ENCODE measurements at regions not wholly inside any gene's neighbourhood (a gene's known extent, or its start where the extent isn't known, plus 50 kb on each side); places are given as distances from the start of the nearest gene placed in this dataset.

DNA sequence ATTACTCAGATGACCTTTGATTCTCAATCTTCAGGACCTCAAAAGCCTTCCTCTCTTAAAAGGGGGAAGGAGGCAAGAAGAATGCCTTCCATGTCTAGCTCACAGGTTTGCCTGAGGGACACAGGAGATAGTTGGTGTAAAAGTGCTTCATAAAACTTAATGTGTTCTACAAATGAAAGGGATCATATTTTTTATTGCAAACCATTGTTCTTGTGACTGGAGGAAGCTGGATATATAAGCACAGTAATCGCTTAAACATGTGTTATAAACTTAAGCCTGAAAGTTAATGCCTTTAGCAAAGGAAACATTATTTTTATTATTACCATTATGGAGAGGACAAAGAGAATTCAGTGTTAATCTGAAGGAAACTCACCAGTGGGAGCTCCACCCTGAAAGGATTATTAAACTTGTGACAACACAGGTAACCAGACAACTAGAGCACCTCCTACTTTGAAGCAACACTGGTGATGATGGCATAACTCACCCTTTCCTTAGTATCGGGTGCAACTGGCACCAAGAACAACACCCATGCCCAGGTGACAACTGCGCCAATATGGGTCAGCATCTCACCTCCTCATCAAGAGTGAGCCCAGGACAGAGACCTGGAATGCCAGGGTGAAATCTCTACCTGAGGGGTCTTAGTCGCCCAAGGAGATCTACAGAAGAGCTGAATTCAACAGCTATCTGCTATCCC is 288.7 kb upstream of the PRDM1 start:
- intact Hi-C loops (cut with micrococcal nuclease), result no loop called here

DNA sequence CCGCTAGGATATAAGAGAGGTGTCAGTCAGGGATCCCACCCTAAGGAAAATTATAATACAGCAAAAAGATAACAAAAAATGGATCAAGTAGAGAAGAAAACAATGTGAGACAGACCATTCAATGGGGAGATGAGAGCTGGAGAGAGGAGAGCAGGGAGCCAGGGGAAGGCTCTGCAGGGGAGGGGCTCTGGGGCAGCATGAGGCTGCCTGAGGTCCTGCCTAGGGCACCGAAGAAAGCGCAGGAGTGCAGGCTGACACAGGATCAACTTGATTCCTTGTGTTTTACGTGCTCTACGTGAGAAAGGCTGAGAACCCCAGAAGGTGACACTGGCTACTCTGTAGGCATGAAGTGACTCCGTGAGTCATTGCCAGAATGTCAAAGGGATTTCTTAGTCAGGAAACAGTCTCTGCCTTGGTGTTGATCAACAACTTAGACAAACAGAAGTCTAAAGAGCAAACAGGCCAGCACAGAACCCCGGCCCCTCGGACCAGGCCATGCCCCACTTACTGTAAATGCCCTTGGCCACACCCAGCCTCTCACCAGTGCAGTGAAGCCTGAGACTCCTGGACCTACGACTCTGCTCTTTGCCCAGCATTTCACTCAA is 290.1 kb upstream of the PRDM1 start:
- intact Hi-C loops (cut with micrococcal nuclease), result no loop called here

DNA sequence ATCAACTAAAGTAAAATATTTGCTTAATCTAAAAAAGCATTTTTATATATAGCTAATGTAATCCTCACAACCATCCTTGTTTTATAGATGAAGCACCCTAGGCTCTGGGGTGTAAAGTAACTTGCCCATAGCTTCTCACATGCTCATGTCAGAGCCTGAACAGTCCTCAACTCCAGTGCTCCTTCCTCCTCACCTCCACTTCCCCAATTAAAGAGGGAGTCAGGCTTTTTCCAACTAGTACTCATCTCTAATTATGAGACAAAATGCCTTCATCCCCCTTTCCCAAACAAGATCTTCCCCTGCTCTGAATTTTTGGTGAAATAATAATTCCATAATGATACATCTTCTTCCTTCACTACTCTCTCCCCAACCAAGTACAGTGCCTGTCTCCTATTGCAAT is 290.8 kb upstream of the PRDM1 start:
- intact Hi-C loops (cut with micrococcal nuclease), result no loop called here

DNA sequence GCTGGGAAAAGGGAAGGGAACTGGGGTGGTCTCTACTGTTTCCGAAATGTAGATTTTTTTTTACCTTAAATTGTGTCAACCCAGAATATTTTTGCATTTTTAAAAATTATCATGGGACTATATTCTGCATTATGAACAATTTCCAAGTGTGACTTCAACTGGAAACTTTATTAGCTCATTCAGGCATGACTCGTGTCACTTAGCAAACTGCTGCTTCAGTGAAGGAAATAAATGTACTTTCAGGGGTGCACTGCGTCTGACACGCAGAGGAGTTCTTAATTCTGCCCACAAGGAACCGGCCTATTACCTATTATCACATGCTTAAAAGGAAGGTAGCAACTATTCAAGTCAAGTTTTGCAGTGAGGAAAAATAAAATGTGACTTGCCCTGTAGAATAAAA is 291.3 kb upstream of the PRDM1 start:
- intact Hi-C loops (cut with micrococcal nuclease), result loop anchor here (5.0 kb wide), 4 partner anchors 48 to 197 kb away; no protein-coding TSS in a partner anchor

DNA sequence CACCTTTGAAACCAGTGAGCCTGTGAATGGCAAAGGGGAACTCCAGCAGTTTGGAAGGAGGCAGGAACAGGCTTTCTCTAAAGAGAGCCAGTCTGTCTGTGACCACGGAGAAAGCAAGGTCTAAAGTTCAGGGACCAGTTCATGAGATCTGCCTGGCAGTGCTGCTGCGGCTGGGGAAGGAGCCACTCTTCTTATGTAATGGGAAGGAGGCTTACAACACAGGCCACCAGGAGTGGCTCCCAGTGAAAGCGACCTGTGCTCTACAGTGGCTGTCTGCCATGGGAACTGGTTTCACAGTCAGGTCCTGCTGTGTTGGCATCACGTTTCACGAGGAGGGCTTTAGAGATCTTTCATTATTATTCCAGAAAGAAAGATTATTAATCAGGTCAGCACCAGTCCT is 291.9 kb upstream of the PRDM1 start:
- intact Hi-C loops (cut with micrococcal nuclease), result loop anchor here (5.0 kb wide), 4 partner anchors 47 to 198 kb away; no protein-coding TSS in a partner anchor

DNA sequence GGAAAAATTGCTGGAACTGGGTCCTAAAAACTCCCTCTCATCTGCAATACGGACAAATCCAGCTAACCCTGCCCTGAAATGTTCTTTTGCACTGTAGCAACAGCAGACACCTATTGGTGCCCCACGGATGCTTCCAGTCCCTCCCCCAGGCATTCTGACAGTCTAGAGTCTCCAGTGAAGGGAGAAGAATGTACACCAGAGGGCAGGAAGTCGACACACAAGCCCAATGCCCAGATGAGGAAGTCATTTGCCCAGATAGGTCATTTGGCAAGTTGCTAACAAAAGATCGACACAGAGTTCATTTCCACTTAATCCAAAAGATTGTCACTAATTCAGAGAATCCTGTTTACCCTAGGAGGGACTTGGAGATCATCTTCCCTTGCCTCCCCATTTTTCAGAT is 293.0 kb upstream of the PRDM1 start:
- intact Hi-C loops (cut with micrococcal nuclease), result loop anchor here (1.0 to 5.0 kb wide), 6 partner anchors 46 to 305 kb away; partner anchors contain the start of gene PRDM1

DNA sequence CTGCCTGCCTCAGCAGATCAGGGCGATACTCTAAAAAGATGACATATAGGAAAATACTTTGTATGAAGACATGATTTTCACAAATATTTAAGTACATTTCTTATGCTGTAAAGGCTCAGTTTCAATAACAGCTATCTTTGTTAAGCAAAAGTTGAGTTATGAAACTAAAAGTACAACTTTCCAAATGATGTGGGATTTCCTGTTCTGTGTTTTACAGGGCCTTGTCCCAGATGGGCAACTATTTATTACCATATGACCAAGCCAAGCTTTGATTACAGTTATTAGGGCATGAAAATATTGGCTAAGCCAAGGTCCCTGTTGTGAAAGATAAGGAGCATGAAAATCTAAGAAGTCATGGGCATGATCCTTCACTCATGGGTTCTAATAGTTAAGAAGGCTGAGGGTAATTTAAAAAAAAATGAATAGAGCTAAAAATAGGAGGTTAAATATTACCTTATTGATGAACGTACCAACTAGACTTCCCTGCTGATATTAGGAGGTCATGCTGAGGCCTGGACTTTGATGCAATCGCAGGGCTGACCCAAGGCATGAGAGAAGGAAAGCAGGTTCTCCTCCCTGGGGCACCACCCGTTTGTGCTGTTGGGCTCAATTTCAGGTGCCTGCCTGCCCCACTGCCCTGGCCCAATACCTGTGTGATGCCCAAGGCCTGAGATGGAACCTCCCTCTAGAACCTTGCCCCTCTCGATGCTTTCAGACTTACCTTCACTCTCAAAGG is 294.4 kb upstream of the PRDM1 start:
- intact Hi-C loops (cut with micrococcal nuclease), result loop anchor here (1.0 to 5.0 kb wide), 5 partner anchors 19 to 201 kb away; no protein-coding TSS in a partner anchor

DNA sequence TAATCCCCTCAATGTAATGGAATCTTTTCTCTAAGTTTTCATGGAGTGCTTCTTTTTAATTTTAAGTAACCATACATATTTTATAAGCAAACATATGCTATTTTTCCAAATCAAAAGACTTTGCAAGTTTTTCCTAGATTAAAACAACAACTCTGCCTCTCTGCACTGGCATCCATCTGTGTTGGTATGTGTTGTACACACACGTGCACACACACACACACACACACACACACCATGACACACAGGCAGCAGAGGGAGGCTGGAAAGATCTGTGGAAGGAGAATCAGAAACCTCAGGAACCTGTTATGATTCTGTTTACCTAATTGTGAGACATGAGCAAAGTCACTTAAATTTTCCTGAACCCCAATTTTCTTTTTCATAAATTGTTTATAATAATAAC is 295.0 kb upstream of the PRDM1 start:
- intact Hi-C loops (cut with micrococcal nuclease), result loop anchor here (1.0 to 5.0 kb wide), 5 partner anchors 19 to 201 kb away; no protein-coding TSS in a partner anchor

DNA sequence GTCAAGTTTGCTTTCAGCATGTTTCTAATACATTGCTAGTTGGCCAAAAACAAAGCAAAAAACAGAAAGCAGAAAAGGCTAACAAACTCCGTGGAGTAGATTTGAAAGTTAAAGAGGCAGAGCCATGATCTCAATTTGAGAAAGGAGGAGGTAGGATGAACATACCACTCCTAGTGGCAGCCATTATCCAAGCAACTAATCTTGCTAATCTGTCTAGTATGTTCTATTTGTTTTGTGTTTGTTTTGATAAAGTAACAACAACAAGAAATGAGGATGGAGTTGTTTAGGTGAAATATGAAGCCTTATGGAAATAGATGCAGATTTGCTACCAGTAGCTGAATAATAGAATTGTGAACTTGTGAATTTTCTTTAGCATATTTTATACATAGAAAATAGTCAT is 295.5 kb upstream of the PRDM1 start:
- intact Hi-C loops (cut with micrococcal nuclease), result loop anchor here (1.0 to 5.0 kb wide), 5 partner anchors 20 to 202 kb away; no protein-coding TSS in a partner anchor

DNA sequence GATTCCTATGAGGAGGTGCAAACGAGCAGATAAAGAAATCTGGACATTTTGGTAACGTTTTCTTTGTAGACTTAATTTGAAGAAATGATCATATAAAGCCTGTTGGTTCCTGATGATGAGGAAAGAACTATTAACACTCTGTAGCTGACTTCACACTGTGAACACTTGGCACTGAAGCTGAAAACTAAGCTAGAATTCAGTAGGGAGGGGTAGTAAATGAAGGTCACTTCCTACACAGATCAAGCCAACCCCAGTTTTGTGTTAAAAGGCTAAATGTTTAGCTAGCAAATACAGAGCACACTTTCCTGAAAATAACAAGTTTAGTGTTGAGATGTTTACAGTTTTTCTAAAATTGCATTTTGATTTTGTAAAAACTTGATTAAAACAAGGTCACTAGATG is 296.2 kb upstream of the PRDM1 start:
- intact Hi-C loops (cut with micrococcal nuclease), result loop anchor here (5.0 kb wide), 4 partner anchors 43 to 202 kb away; no protein-coding TSS in a partner anchor

DNA sequence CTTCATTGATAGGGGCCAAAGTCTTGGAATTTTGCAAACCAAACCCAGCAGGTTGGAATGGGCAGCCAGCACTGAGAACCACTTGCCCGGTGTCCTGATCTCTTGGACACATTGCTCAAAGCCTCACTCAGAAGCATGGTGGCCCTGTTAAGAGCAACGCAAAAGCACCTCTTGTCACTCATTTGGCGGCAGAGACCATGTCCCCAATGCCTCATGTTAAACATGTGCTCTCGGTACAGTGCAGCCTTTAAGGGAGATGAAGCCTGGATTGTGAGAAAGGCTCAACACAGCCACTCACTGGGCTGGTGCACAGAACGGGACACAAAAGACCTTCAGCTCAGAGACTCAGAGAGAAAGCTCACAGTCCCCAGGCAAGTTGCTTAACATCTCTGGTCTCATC is 298.4 kb upstream of the PRDM1 start:
- intact Hi-C loops (cut with micrococcal nuclease), result no loop called here

DNA sequence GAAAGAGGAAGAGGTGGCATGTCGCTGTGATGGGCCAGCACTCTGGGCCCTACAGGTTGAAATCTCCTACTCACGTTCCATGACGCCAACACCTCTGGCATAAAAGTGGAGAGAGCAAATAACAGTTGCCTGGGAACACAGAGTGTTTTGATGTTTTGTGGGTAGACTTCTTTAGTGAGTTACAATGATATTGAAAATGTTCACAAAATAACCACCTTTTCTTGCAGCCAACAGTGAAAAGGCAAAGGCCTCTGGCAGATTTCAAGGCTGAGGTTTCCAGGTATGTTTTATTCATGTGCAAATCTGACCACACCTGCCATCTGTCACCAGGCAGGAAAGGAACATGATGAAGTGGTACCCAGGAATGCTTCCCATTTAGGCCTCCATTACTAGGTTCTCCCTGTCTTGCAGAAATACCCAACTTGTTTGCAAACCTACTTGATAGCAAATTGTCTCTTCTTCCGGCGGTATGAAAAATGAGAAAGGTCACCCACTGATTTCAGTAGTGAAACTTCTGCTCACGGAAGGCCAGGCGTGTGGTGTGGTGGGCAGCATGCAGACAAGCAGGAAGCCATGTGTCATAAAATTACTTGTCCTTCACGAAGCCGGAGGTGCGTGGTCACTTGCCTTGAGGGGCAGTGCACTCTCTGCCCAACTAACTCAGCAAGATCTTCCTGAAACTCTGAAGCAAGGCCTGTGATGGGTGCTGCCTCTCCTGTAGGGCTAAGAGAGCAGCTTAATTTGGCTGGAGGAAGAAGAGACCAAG is 299.1 kb upstream of the PRDM1 start:
- intact Hi-C loops (cut with micrococcal nuclease), result no loop called here

DNA sequence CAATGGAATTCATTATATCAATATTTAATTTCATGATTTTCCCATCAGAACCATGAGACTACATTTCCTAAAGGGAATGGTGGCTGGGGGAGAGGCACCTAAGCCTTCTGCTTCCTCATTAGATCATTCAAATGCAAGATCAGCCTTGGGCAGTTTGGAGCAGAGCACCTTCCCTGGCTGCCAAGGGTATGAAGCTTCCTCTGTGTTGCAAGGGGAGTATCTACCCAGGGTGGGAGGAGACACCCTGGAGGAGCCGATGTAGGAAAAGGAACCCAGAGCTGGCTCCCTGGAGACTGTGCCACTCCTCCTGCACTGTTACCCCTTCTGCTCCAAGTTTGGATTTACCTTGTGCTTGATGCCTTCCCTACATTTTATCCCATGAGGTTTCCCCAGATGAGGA is 299.7 kb upstream of the PRDM1 start:
- intact Hi-C loops (cut with micrococcal nuclease), result no loop called here

DNA sequence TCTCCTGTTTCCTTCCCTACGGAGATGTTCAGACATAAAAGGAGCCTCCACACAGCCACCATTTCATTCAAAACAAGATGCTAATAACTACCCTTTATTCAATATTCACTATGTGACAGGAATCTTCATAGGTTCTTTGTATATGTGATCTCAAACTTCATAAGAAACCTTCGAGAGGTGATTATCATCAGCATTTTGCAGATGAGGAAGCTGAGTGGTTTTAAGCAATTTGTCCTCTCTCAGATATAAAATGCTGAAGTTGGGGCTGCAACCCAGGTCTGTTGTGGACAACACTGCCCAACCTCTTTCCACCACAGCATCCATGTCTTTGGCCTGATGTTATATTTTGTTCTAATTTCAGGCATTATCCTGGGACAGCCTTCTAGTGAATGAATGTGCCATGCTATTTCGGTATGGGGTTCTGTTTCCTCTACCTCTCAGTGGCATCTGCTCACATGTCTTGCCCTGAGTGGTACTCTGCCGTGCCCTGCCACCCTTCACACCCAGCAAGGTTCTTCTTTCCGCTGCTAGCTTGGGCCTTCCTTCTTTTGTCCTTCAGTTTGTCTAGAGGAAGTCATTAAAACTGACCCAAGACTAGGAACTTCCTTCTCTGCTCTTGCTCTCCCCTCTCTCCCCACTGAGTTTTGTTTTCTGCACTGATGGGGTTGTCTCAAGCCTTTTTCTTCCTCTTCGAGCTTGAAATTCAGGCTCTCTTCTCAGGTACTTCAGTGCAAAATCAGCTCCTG is 300.9 kb upstream of the PRDM1 start:
- intact Hi-C loops (cut with micrococcal nuclease), result no loop called here

DNA sequence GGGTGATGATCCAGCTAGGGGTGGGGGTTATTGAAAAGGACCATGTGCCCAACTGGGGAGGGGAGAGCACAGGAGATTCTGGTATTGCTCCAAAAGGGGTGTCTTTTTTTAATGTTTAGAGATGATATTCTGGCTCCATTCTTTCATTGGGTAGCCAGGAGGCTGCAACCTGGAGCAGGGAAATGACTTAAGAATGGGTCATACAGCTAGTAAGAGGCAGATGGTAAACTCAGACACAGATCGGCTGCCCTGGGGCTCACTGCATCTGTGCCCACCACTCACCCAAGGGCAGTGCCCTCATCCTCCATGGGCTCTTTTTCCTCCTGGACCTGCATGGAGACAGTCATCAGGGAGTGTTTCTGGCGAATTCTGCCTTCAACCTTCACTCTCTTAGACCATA is 302.0 kb upstream of the PRDM1 start:
- intact Hi-C loops (cut with micrococcal nuclease), result no loop called here

DNA sequence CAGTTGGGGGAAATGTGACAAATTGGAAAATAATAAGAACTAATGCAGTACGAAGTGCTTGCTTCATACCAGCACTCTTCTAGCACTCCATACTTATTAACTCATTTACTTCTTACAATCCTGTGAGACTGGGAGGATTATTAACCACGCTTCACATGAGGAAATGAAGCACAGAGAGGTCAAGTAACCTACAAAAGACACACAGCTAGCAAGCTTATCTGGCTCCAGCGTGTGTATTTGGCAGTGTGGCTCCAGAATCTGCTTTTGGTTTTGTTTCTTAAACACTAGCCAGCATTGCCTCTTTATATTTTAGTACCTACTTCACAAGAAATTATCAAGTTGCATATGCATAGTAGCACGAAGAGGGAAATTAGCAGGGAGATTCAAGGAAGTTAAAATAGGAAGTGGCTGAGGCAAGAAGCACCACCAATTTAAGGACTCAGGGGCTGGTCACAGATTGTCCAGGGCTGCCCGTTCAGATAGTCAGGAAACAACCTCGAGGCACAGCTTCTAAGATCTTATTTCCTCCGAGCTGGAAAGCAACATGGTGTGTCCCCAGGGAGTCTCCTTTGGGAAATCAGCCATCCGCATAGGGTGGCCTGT is 302.7 kb upstream of the PRDM1 start:
- intact Hi-C loops (cut with micrococcal nuclease), result no loop called here

DNA sequence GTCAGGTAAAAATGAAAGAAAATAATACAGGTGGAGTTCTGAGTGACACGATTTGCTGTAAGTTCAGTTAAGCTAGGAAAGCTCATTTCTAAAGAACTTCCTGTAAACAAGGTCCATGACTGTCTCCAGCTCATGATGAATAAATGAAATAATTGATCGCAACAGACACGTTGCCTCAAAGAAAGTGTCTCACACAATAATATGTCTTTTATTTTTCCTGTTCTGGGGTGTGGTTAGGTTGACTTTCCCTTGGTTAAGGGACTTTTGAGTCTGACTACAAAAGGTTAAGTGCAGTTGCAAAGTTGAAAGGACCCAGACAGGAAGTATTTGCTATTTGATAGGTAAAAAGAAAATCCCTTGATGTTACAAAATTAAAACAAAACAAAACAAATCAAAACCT is 304.2 kb upstream of the PRDM1 start:
- intact Hi-C loops (cut with micrococcal nuclease), result no loop called here

DNA sequence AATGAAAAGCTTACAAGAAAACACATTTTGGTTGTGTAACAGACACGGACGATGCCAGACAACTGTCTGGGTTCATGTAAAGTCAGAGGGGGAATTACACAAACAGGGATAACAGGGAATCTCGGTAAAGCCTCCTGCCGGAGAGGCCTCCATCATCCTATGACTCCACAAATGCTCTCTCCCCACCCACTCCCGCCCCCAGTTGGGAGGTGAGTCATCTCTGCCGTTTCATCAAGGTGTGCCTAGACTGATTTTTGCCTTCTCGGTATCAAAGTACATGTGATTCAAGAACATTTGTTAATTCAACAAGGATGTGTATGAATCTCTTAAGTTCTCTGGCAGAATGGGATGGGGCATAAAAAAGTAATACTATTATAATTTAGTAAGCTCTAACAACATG is 304.9 kb upstream of the PRDM1 start:
- intact Hi-C loops (cut with micrococcal nuclease), result no loop called here

DNA sequence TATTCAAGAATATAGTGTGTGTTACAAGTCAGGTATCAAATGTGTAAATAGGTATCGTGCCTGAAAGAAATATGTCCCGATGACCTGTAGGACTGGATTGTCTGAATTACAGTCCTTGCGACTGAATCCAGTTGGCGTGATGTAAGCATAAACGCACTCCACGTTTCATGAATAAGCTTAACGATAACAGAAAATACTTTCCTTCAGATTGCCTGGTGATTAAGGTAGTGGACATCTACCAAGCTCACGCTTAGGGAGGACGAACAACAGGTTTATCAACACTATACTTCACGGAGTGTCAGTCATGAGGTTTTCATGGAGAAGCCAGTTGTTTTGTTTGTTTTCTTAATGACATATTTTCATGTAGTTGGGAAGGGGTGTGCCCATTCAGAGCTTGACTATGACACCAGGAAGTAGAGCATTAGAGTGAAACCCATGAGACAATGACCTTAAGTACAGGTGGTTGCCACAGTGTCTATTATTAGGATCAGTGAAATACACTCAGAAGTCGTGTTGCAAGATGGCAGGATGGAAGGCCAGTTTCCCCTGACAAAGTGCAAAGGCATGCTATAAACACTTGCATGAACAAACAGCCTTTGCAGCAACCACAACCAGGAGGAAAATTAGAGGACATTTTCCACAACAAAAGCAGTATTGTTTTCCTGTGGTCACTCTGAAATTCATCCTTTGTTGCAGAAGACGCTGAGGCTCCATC is 305.8 kb upstream of the PRDM1 start:
- intact Hi-C loops (cut with micrococcal nuclease), result no loop called here

DNA sequence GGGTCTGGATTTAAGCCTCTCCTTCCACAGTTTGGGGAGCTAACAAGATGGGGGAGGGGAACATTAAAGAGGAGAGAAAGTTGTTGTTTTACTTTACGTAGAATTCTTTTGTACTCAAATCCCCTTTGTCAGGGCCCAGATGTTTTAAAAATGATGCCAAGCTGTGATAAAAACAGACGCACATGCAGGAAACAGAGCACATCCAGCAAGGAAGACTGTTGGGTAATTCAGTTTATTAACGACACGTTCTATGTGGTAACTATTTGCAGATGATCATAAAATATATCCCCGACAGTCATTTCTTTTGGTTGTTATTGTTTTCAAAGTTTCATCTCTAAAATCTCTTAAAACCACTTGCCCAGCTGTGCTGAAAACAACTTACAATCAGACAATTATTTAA is 307.0 kb upstream of the PRDM1 start:
- intact Hi-C loops (cut with micrococcal nuclease), result no loop called here
